GM21576 (cell line): ENCODE measurements at regions not wholly inside any gene's neighbourhood (a gene's known extent, or its start where the extent isn't known, plus 50 kb on each side); places are given as distances from the start of the nearest gene placed in this dataset.
"Not testable (repeated sequence)": the region's sequence is repeated elsewhere in the genome, so short reads cannot be mapped to it uniquely, and the experiment has no call there.

Experiments used
- ATAC-seq: cut with Tn5 transposase; IDR thresholded peaks from one replicate; pipeline ENCODE4 v1.9.1; 2021; ENCODE audit warnings: mild to moderate bottlenecking, moderate library complexity; ENCODE audit not compliant: unreplicated experiment

GRCh38 chr3:28575746-28576613, 227.4 kb upstream of the AZI2 start:
- ATAC-seq, result no peak

DNA sequence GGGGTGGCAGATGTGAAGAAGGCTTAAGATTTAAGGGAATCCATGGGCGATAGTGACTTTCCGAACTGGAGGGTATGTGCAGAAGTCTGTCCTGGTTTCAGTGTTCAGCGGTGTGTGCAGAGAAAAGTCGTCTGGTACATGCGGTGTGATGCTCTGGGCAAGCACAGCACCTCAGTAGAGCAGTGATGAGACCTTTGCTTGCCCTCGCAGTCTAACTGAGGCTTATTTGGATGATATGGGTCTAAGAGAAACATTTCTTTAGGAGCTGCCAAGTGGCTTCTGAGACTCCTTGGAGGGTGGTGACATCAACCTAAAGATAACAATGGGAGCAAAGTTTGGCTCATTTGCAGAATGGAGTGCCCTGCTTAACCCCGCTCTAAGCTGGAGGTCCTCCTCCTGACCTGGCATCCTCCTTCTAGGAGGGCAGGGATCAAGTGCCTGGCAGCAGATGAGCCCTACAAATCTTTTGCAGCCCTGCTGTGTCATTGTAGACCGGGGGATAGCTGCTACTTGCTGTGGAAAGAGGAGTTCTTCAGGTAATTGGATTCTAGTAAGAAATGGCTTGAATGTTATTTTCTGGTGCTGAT, 228.1 kb upstream of the AZI2 start:
- no peak for ATAC-seq

GRCh38 chr3:28577941-28578500, 229.4 kb upstream of the AZI2 start:
- no peak for ATAC-seq

GRCh38 chr3:28586325-28586724, 237.7 kb upstream of the AZI2 start:
- no peak for ATAC-seq

DNA sequence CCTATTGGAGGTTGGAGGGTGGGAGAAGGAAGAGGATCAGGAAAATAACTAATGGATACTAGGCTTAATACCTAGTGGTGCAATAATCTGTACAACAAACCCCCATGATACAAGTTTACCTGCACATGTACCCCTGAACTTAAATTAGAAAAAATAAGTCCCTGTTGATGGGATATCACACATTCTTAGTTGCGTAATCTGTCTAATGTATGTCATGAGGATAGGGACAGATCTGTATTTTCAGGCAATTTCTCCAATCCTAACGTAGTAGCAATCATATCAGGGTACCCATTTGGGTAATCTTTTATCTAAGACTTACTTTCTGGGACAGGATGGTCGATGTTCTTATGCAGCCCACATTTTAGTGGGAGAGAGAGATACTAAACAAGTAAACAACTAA, 239.1 kb upstream of the AZI2 start:
- no peak for ATAC-seq

GRCh38 chr3:28590216-28590615, 241.6 kb upstream of the AZI2 start:
- no peak for ATAC-seq

GRCh38 chr3:28590860-28591259, 242.2 kb upstream of the AZI2 start:
- no peak for ATAC-seq

- no peak for ATAC-seq
These were observed 246.7 kb upstream of the AZI2 start for GRCh38 chr3:28595372-28595771.

GRCh38 chr3:28597452-28597851, 248.8 kb upstream of the AZI2 start:
- ATAC-seq, result no peak

- no peak for ATAC-seq
These were observed 249.5 kb upstream of the AZI2 start for GRCh38 chr3:28598165-28598564.

DNA sequence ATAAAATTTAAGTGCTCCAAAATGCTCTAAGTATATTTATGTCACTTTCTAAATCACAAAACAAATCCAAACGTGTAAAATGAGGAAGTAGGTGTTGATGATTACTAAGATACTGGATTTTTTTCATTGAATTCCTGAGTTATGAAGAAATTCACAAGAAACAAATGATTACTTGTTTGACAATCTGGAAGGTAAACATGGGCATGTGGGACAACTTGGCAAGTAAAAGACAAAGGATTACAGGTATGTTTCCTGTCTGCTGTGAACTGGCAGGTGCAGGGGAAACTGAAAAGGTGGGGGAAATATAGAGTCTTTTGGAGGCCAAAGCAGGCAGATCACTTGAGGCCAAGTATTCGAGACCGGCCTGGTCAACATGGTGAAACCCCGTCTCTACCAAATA, 252.7 kb upstream of the AZI2 start:
- no peak for ATAC-seq

DNA sequence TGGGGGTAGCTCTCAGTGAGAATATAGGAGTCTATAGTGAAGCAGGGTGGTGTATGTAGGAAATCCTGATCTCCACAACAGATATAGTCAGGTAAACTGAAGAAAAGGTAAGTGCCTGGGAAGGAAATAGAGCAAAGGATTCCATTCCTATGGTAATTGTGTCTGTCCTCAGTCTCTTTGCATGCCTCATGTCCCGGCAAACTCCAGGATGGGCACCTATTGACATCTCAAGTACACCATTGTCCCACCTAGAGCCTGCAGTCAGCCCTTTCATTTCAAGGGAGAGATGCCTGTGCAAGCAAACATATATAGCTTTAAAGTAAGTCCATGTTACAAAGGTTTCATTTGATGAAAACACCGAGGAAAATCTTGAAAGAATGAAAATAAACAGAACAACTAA, 257.7 kb upstream of the AZI2 start:
- no peak for ATAC-seq

GRCh38 chr3:28612232-28612631, 263.6 kb upstream of the AZI2 start:
- no peak for ATAC-seq

DNA sequence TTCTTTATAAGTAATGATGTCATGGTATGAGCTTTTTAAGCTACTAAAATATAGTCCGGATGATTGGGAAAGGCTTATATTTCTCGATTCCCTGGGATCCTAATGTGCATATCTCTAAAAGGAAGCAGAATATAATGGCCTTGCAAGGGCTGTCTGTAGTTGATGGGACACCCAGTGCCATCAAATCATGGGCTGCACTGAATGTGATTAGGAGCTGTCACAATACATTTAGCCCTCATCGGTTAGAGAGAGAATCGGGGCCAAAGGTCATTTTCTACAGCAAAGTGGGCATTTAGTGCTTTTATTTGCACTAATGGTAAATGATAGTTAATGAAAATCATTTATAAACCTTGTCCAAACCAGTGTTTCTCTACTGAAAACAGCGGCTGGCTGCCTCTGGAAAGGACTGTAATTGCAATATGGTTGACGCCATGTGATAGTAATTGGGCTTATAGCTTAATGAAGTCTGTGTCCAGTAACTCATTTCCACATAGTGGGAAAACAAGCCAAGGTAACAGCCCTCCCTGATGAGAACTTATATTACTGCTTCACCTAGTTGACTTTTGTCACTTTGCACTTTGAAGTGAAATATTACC, 265.0 kb upstream of the AZI2 start:
- ATAC-seq, result no peak

DNA sequence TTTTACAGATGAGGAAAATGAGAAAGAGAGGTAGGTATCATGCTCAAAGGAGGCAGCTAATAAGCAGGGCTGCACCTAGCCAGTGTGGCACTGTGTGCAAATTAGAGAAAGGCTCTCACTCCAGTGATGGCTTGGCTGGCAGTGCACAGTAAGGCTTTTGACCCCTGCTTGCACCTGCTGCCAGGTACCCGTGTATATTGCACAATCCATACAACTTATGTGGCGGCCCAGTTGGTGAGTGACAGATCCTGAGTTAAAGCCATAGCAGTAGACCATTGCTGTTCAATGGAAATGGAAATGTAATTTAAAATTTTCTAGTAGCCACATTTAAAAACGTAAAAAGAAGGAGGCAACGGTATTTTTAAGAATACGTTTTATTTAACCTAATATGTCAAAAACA, 266.4 kb upstream of the AZI2 start:
- no peak for ATAC-seq

- no peak for ATAC-seq
These were observed 267.3 kb upstream of the AZI2 start for GRCh38 chr3:28615971-28616370.

GRCh38 chr3:28617821-28618220, 269.2 kb upstream of the AZI2 start:
- ATAC-seq, result no peak

- ATAC-seq, result no peak
These were observed 274.5 kb upstream of the AZI2 start for GRCh38 chr3:28623106-28623505.

DNA sequence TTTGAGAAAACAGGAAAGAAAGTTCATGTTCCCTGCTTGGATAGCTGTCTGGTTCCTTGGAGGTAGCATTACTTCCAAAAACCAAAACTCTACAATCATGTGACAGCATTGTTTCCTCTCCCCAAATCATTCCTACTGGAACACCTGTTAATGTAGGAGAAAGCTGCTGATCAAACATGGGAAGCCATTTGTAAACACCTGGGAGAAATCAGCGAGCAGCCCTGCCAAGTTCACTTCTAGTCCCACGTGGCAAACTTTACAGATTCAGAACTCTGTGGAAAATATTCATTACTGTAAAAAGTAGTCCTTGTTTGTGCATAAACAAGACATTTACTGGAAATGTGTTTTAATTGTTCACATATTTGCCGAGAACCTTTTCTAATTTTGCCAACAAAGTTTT, 275.5 kb upstream of the AZI2 start:
- no peak for ATAC-seq

DNA sequence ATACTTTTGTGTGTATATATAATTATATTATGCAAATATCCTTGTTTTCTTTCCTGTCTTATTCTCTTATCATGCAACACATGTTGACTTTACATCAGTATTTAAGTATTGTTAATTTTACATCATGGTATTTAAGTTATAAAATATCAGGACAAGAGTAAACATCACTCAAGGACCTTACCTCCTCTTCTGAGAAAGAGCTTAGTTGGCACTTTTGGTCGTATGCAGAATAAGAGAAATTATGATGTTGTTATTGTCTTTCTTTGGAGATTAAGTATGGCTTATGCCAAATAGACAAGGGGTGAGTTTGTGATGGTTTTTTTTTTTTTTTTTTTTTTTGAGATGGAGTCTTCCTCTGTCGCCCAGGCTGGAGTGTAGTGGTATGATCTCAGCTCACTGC, 279.2 kb upstream of the AZI2 start:
- ATAC-seq, result not testable (repeated sequence)

GRCh38 chr3:28634019-28634418, 285.4 kb upstream of the AZI2 start:
- no peak for ATAC-seq

DNA sequence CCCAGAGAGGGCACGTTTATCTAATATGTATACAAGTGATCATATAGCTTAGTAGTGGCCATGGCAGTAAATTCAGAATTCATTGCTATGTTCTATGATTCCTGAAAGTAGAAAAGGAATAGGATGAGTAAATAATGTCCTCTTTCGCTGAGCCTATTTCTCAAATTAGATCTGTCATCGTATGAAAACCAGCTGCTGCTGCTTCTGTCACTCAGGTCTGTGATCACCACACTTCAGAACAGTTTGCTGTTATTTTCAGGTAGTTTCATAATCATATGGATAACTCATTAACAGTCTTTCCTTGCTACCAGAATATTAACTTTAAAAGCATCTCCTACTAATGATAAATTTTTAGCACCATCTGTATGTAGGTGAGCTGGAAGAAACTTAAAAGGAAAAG, 289.1 kb upstream of the AZI2 start:
- no peak for ATAC-seq
